Ovary (tissue), 3 donors: ENCODE measurements at regions not wholly inside any gene's neighbourhood (a gene's known extent, or its start where the extent isn't known, plus 50 kb on each side); places are given as distances from the start of the nearest gene placed in this dataset.

Experiments
- EP300 ChIP-seq: sonication (generic); formaldehyde crosslinking; IDR thresholded peaks from one replicate; pipeline ENCODE4 v1.6.1; 2017; ENCODE audit warnings: antibody characterized with exemption
- POLR2A ChIP-seq: fragments of 450-650 bp; IDR thresholded peaks from one replicate; pipeline ENCODE4 v1.6.1; 2017; ENCODE audit warnings: antibody characterized with exemption, mild to moderate bottlenecking, moderate library complexity
- TF ChIP-seq, protein P1 (sequence below), 3 donors: fragments of 450-650 bp in 2 of 3; fragments of 200-600 bp in 1 of 3; IDR thresholded peaks; one replicate each; pipeline versions ENCODE4 v1.5.1 to v1.8.0; 2016 to 2022; ENCODE audit warnings: antibody characterized with exemption in 3 of 3, mild to moderate bottlenecking in 1 of 3
- donor health status: DM: no; HTN: no; CAD: no.

DNA sequence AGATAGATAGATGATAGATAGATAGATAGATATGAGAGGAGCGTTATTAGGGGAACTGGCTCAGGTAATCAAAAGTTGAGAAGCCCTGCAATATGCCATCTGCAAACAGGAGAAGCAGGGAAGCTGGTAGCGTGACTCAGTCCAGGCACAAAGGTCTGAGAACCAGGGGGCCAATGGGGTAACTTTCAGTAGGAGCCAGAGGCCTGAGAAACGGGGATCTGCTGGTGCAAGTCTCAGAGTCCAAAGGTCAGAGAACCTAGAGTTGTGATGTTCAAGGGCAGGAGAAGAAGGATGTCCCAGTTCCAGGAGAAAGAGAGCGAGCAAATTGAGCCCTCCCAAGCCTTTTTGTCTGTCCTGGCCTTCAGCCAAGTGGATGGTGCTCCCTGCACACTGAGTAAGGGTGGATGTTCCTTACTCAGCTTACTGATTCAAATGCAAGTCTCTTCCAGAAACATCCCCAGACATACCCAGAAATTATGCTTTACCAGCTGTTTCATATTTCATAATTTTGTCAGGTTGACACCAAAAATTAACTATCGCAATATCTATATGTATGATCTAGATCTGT is 52.5 kb upstream of the SLC22A11 start:
- TF ChIP-seq, protein P1, sequence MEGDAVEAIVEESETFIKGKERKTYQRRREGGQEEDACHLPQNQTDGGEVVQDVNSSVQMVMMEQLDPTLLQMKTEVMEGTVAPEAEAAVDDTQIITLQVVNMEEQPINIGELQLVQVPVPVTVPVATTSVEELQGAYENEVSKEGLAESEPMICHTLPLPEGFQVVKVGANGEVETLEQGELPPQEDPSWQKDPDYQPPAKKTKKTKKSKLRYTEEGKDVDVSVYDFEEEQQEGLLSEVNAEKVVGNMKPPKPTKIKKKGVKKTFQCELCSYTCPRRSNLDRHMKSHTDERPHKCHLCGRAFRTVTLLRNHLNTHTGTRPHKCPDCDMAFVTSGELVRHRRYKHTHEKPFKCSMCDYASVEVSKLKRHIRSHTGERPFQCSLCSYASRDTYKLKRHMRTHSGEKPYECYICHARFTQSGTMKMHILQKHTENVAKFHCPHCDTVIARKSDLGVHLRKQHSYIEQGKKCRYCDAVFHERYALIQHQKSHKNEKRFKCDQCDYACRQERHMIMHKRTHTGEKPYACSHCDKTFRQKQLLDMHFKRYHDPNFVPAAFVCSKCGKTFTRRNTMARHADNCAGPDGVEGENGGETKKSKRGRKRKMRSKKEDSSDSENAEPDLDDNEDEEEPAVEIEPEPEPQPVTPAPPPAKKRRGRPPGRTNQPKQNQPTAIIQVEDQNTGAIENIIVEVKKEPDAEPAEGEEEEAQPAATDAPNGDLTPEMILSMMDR (IDR thresholded peaks at IDR 0.05), result no peak
- TF ChIP-seq EP300 (no peak), POLR2A (no peak)
